ENCODE measurements at regions not wholly inside any gene's neighbourhood (a gene's known extent, or its start where the extent isn't known, plus 50 kb on each side); places are given as distances from the start of the nearest gene placed in this dataset.

- peaks cover 0 to 9% of the 10 kb centered on the region in 2 donors for H3K27me3 Mint-ChIP-seq
- H3K36me3 Mint-ChIP-seq, result no peaks in the 10 kb centered on the region
- peaks cover 31 to 44% of the 10 kb centered on the region in 2 donors for H3K4me1 Mint-ChIP-seq (ENCODE audit: low read depth in 2 of 2)
- peak overlapping the region in 1 of 2 donors; percentile 49 for H3K27ac Mint-ChIP-seq
- peak overlapping the region; percentile 65 for H3K4me3 Mint-ChIP-seq
- no peak for DNase-seq (ENCODE audit: low spot score)
- ATAC-seq, result peak in 1 of 2 donors; percentile 8
- no peaks in the 10 kb centered on the region for H3K9me3 Mint-ChIP-seq
Measured at GRCh38 chr14:100393362-100393761, 70.2 kb downstream of the SLC25A47 start.

- Mint-ChIP-seq H3K4me3 (peak overlapping the region; percentile 65), H3K27ac (peak overlapping the region; percentile 24 to 49), H3K4me1 (ENCODE audit: low read depth in 2 of 2) (peaks cover 34 to 49% of the 10 kb centered on the region in 2 donors), H3K9me3 (no peaks in the 10 kb centered on the region), H3K36me3 (no peaks in the 10 kb centered on the region), H3K27me3 (peaks cover 0 to 9% of the 10 kb centered on the region in 2 donors)
- no peak for DNase-seq (ENCODE audit: low spot score)
- peak; percentile 47 to 60 for ATAC-seq
Measured at GRCh38 chr14:100393906-100394732, 71.0 kb downstream of the SLC25A47 start.

DNA sequence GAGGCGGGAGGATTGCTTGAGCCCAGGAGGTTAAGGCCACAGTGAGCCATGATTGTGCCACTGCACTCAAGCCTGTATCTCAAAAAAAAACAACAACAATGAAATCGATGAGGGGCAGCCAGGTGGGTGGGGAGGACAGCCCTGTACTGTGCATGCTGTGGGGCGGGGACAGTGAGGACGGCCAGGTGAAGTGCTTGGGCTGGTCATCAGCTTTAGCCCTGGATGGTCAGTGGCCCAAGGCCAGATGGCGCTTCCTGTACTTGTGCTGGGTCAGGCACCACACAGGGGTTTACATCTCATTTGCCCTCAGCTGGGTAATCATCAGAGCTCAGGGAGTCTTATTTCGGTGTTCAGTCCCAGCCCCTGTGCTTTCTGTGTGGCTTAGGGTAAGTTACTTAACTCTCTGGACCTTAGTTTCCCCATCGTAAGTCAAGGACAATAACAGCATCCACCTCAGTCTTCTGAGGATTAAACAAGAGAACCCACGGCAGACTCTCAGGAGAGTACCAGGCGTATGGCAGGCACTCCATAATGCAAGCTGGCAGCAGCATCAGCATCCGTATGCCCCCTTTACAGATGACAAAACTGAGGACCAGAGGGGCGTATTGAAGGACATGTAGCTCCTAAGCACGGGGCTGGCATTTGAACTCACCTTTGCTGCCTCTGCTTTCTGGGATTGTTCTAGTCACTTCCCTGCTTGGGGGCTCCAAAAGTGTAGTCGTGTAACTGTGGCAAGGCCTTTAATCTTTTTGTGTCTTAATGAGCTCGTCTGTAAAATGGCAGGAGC, 71.9 kb downstream of the SLC25A47 start:
- H3K4me1 Mint-ChIP-seq (ENCODE audit: low read depth in 2 of 2), result peaks cover 41 to 58% of the 10 kb centered on the region in 2 donors
- peak overlapping the region; percentile 43 for H3K4me3 Mint-ChIP-seq
- H3K9me3 Mint-ChIP-seq, result no peaks in the 10 kb centered on the region
- no peak for ATAC-seq
- H3K36me3 Mint-ChIP-seq, result no peaks in the 10 kb centered on the region
- DNase-seq (ENCODE audit: low spot score), result no peak
- peak overlapping the region in 1 of 2 donors; percentile 19 for H3K27ac Mint-ChIP-seq
- H3K27me3 Mint-ChIP-seq, result peaks cover 0 to 11% of the 10 kb centered on the region in 2 donors

DNA sequence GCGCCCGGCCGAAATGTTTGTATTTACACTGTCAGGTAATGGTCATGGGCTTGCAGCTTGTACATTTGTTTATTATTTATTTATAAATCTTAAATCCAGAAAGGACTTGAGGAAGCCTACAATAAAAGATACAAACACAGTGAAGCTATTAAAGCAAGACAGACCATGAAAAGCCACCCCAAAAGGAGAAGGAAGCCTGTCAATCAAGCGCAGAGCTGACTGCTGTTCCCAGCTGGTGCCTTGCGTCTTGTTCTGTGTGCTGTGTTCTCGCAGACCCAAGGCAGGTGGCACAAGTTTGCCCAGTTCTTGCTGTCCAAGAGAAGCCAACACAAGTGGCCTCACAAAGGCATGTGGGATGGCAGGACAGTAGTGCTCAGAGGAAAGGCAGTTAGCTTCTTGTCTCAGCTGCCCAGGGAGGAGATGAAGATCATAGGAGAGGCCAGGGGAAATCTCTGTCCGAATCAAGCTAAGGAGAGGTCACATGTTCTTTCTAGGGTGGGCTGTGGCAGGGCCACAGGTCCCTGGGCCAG, 73.2 kb downstream of the SLC25A47 start:
- Mint-ChIP-seq H3K4me3 (no peak overlapping the region), H3K4me1 (ENCODE audit: low read depth in 2 of 2) (peaks cover 34 to 46% of the 10 kb centered on the region in 2 donors), H3K36me3 (no peaks in the 10 kb centered on the region), H3K27me3 (peaks cover 0 to 9% of the 10 kb centered on the region in 2 donors), H3K9me3 (no peaks in the 10 kb centered on the region), H3K27ac (peak overlapping the region in 1 of 2 donors; percentile 32)
- no peak for DNase-seq (ENCODE audit: low spot score)
- ATAC-seq, result no peak

DNA sequence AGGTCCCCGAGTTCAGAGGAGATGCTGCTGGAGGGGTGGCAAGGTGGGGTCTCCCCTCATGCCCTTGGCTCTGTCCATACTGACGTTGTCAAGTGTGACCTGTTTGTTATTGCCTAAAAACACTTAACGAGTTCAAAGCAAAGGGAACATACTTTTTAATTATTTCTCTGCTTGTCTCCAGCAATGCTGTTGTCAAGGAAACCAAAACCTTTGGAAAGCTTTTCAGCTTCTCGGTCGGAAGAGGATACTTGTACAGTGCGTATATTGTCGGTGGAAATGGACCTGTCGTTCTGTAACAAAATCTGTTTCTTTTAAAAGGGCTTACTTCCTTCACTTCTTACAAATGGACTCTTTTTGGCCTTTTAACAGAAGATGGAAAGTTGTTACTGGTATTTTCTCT, 73.9 kb downstream of the SLC25A47 start:
- H3K27me3 Mint-ChIP-seq, result peaks cover 0 to 10% of the 10 kb centered on the region in 2 donors
- peaks cover 34 to 46% of the 10 kb centered on the region in 2 donors for H3K4me1 Mint-ChIP-seq (ENCODE audit: low read depth in 2 of 2)
- no peak overlapping the region for H3K4me3 Mint-ChIP-seq
- ATAC-seq, result no peak
- no peak for DNase-seq (ENCODE audit: low spot score)
- H3K9me3 Mint-ChIP-seq, result no peaks in the 10 kb centered on the region
- H3K27ac Mint-ChIP-seq, result peak overlapping the region in 1 of 2 donors; percentile 32
- H3K36me3 Mint-ChIP-seq, result no peaks in the 10 kb centered on the region

DNA sequence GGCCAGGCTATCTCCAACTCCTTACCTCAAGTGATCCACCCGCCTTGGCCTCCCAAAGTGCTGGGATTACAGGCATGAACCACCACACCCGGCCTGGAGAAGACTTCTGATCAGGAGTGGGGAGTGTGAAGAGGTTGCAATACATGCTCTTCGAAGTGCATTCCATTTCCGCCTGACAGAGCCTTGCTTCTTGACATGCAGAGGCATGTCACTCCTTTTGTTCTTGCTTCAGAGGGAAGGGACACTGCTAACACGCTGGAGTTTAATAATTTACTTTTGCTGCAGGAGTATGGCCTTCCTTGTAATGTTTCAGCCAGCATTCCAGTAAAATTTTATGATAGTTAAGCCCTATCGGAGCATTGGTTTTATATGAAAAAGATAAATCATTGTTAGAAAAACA, 74.9 kb downstream of the SLC25A47 start:
- Mint-ChIP-seq H3K27ac (no peak overlapping the region), H3K36me3 (no peaks in the 10 kb centered on the region), H3K4me3 (no peak overlapping the region), H3K27me3 (peaks cover 0 to 10% of the 10 kb centered on the region in 2 donors), H3K4me1 (ENCODE audit: low read depth in 2 of 2) (peaks cover 34 to 41% of the 10 kb centered on the region in 2 donors), H3K9me3 (no peaks in the 10 kb centered on the region)
- DNase-seq (ENCODE audit: low spot score) (no peak), ATAC-seq (no peak)

DNA sequence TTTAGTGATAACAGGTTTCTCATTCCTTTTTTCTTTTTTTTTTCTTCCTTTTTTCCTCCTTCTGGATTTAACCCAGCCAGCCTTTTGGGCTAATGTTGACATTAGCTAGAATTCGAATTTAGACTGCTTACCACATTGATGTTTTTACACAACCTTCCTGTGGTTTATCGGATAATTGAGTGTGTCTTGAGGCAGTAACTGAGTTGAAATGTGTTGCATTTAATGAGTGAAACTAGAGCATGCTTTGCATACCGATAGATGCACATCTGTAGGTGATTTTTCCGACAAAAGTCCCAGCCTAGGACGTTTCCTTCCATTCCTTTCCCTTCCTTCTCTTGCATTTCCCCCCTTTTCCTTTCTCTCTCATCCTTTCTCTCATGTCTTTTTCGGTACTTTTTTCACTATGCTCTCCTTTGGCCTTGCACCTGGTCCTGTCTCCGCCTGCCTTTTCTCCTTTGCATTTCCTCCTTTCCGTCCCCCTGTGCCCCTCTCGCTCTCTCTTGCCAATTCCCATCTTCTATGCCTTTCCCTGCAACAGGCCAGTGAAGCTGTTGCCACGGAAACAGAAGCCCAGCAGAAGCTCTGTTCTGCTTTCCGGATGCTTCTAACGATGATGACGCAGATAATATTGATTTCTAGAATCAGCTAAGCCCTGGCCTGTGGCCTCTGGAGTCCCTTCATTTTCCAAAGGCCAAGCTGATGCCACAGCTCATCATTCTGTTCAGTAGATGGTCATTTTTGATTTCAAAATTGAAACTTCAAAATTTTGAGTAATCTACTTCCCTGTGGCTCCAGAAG, 76.1 kb downstream of the SLC25A47 start:
- DNase-seq (ENCODE audit: low spot score) (no peak), ATAC-seq (no peak)
- H3K4me1 Mint-ChIP-seq (ENCODE audit: low read depth in 2 of 2), result peaks cover 31 to 38% of the 10 kb centered on the region in 2 donors
- peak overlapping the region in 1 of 2 donors; percentile 3 for H3K27ac Mint-ChIP-seq
- peak overlapping the region; percentile 7 for H3K4me3 Mint-ChIP-seq
- no peaks in the 10 kb centered on the region for H3K9me3 Mint-ChIP-seq
- H3K36me3 Mint-ChIP-seq, result no peaks in the 10 kb centered on the region
- H3K27me3 Mint-ChIP-seq, result peaks cover 0 to 10% of the 10 kb centered on the region in 2 donors

- H3K27me3 Mint-ChIP-seq, result peaks cover 0 to 10% of the 10 kb centered on the region in 2 donors
- no peak overlapping the region for H3K27ac Mint-ChIP-seq
- ATAC-seq (no peak), DNase-seq (ENCODE audit: low spot score) (no peak)
- H3K4me3 Mint-ChIP-seq, result no peak overlapping the region
- no peaks in the 10 kb centered on the region for H3K36me3 Mint-ChIP-seq
- peaks cover 35 to 40% of the 10 kb centered on the region in 2 donors for H3K4me1 Mint-ChIP-seq (ENCODE audit: low read depth in 2 of 2)
- H3K9me3 Mint-ChIP-seq, result no peaks in the 10 kb centered on the region
Measured at GRCh38 chr14:100400115-100400514, 77.0 kb downstream of the SLC25A47 start.

- H3K4me1 Mint-ChIP-seq (ENCODE audit: low read depth in 2 of 2), result peaks cover 43 to 48% of the 10 kb centered on the region in 2 donors
- no peak for DNase-seq (ENCODE audit: low spot score)
- ATAC-seq, result no peak
- no peak overlapping the region for H3K27ac Mint-ChIP-seq
- H3K9me3 Mint-ChIP-seq, result no peaks in the 10 kb centered on the region
- H3K36me3 Mint-ChIP-seq, result no peaks in the 10 kb centered on the region
- peaks cover 0 to 10% of the 10 kb centered on the region in 2 donors for H3K27me3 Mint-ChIP-seq
- H3K4me3 Mint-ChIP-seq, result no peak overlapping the region
Measured at GRCh38 chr14:100401031-100401692, 78.0 kb downstream of the SLC25A47 start.

DNA sequence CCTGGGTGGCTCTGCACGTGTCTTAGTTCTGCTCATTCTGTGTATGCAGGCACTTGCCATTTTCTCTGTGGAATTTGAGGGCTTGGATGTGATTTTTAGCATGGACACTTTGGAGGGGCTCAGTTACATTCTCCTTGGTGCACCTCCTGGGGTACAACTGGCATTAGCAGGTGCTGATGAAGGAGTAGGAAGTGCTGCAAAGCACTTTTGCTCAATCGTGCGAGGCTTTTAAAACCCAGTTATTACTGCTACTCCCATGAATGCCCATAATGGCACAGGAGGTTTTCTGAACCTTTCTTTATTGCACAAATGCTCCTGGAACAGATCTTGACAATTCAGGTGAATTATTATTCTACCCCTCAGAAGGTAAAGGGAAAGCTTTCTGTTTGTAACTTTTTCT, 78.7 kb downstream of the SLC25A47 start:
- Mint-ChIP-seq H3K27ac (no peak overlapping the region), H3K9me3 (no peaks in the 10 kb centered on the region), H3K36me3 (no peaks in the 10 kb centered on the region), H3K27me3 (peaks cover 0 to 10% of the 10 kb centered on the region in 2 donors), H3K4me1 (ENCODE audit: low read depth in 2 of 2) (peaks cover 50 to 54% of the 10 kb centered on the region in 2 donors), H3K4me3 (no peak overlapping the region)
- DNase-seq (ENCODE audit: low spot score), result no peak
- ATAC-seq, result no peak

DNA sequence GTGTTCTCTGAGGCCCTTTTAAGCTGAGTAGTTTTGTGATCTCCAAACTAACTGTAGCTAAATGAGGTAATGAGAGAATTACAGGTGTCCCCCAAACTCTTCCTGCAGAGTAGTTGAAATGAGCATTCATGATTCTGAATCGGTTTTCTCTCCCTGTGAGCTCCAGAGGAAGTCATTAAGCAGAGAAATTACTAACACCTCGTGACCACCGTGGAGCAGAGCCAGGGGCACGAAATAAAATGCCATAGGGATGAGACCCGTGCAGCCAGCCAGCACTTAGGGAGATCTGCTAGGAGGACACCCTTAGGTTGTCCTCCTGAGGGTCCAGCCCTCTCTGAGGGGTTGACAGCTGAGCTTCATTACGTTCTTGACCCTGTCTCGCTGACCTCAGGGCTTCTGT, 79.5 kb downstream of the SLC25A47 start:
- Mint-ChIP-seq H3K27me3 (peaks cover 0 to 6% of the 10 kb centered on the region in 2 donors), H3K4me1 (ENCODE audit: low read depth in 2 of 2) (peaks cover 54 to 63% of the 10 kb centered on the region in 2 donors), H3K4me3 (no peak overlapping the region), H3K36me3 (no peaks in the 10 kb centered on the region), H3K27ac (no peak overlapping the region), H3K9me3 (no peaks in the 10 kb centered on the region)
- ATAC-seq, result no peak
- no peak for DNase-seq (ENCODE audit: low spot score)

- peak overlapping the region in 1 of 2 donors; percentile 24 for H3K27ac Mint-ChIP-seq
Measured at GRCh38 chr14:100403105-100403504, 80.0 kb downstream of the SLC25A47 start.

More at GRCh38 chr14:100403105-100403504, 80.0 kb downstream of the SLC25A47 start:
- no peak for ATAC-seq
- Mint-ChIP-seq H3K4me1 (ENCODE audit: low read depth in 2 of 2) (peaks cover 59 to 67% of the 10 kb centered on the region in 2 donors), H3K9me3 (no peaks in the 10 kb centered on the region), H3K4me3 (peak overlapping the region; percentile 10), H3K27me3 (peaks cover 0 to 6% of the 10 kb centered on the region in 2 donors), H3K36me3 (no peaks in the 10 kb centered on the region)
- no peak for DNase-seq (ENCODE audit: low spot score)
